ENCODE measurements at regions not wholly inside any gene's neighbourhood (a gene's known extent, or its start where the extent isn't known, plus 50 kb on each side); places are given as distances from the start of the nearest gene placed in this dataset.
"Not testable (repeated sequence)": the region's sequence is repeated elsewhere in the genome, so short reads cannot be mapped to it uniquely, and the experiment has no call there.

GRCh38 chr3:14252321-14253021 lies 73.9 kb downstream of the LSM3 start:
- DNase-seq (ENCODE audit: low read depth in 2 of 3, low spot score in 2 of 3), result no peak

- DNase-seq (ENCODE audit: low read depth in 2 of 3, low spot score in 2 of 3), result no peak
These were observed 74.5 kb downstream of the LSM3 start for GRCh38 chr3:14253022-14253706.

- DNase-seq (ENCODE audit: low read depth in 2 of 3, low spot score in 2 of 3), result no peak
These were observed 75.2 kb downstream of the LSM3 start for GRCh38 chr3:14253707-14254382.

GRCh38 chr3:14254812-14255702 lies 76.4 kb downstream of the LSM3 start:
- no peak for DNase-seq (ENCODE audit: low read depth in 2 of 3, low spot score in 2 of 3)

- no peak for DNase-seq (ENCODE audit: low read depth in 2 of 3, low spot score in 2 of 3)
These were observed 77.4 kb downstream of the LSM3 start for GRCh38 chr3:14256046-14256445.

- DNase-seq (ENCODE audit: low read depth in 2 of 3, low spot score in 2 of 3), result no peak
These were observed 78.1 kb downstream of the LSM3 start for GRCh38 chr3:14256561-14257342.

GRCh38 chr3:14258906-14259904 lies 80.6 kb downstream of the LSM3 start:
- DNase-seq (ENCODE audit: low read depth in 2 of 3, low spot score in 2 of 3), result no peak

GRCh38 chr3:14260463-14260862 lies 81.8 kb downstream of the LSM3 start:
- no peak for DNase-seq (ENCODE audit: low read depth in 2 of 3, low spot score in 2 of 3)

GRCh38 chr3:14261229-14261628 lies 82.6 kb downstream of the LSM3 start:
- peak; percentile 29 to 76 (median 61) for DNase-seq (ENCODE audit: low read depth in 2 of 3, low spot score in 2 of 3)

GRCh38 chr3:14262212-14262611 lies 83.6 kb downstream of the LSM3 start:
- no peak for DNase-seq (ENCODE audit: low read depth in 2 of 3, low spot score in 2 of 3)

GRCh38 chr3:14262867-14263266 lies 84.2 kb downstream of the LSM3 start:
- no peak for DNase-seq (ENCODE audit: low read depth in 2 of 3, low spot score in 2 of 3)

- DNase-seq (ENCODE audit: low read depth in 2 of 3, low spot score in 2 of 3), result no peak
These were observed 84.8 kb downstream of the LSM3 start for GRCh38 chr3:14263317-14264005.

GRCh38 chr3:14265246-14265962 lies 86.8 kb downstream of the LSM3 start:
- DNase-seq (ENCODE audit: low read depth in 2 of 3, low spot score in 2 of 3), result no peak

- no peak for DNase-seq (ENCODE audit: low read depth in 2 of 3, low spot score in 2 of 3)
These were observed 87.7 kb downstream of the LSM3 start for GRCh38 chr3:14266361-14266760.

GRCh38 chr3:14267976-14268375 lies 89.4 kb downstream of the LSM3 start:
- no peak for DNase-seq (ENCODE audit: low read depth in 2 of 3, low spot score in 2 of 3)

- DNase-seq (ENCODE audit: low read depth in 2 of 3, low spot score in 2 of 3), result no peak
These were observed 90.3 kb downstream of the LSM3 start for GRCh38 chr3:14268897-14269296.

- DNase-seq (ENCODE audit: low read depth in 2 of 3, low spot score in 2 of 3), result not testable (repeated sequence)
These were observed 93.7 kb downstream of the LSM3 start for GRCh38 chr3:14272041-14272958.
